Gastroesophageal sphincter (tissue), 4 donors: ENCODE measurements at regions not wholly inside any gene's neighbourhood (a gene's known extent, or its start where the extent isn't known, plus 50 kb on each side); places are given as distances from the start of the nearest gene placed in this dataset.
"Not testable (repeated sequence)": the region's sequence is repeated elsewhere in the genome, so short reads cannot be mapped to it uniquely, and the experiment has no call there.

Experiments used
- ATAC-seq: fragments of 150-250 bp; one replicate; pipeline ENCODE4 v1.9.1; 2016; ENCODE audit warnings: mild to moderate bottlenecking, moderate library complexity
- H3K27ac ChIP-seq, 4 donors: fragments of 200-600 bp; sonication (generic) in 3 of 4; 1 replicate in 3 of 4; 2 replicates in 1 of 4; pipeline ENCODE4 v1.5.1; 2016 to 2019
- H3K27me3 ChIP-seq: fragments of 200-600 bp; sonication (generic); one replicate; pipeline ENCODE4 v1.5.1; 2019
- H3K36me3 ChIP-seq, 2 donors: fragments of 200-600 bp; sonication (generic); one replicate each; pipeline ENCODE4 v1.5.1; 2019; ENCODE audit warnings: control low read depth in 1 of 2
- H3K4me1 ChIP-seq, 3 donors: fragments of 200-600 bp; sonication (generic); 1 replicate in 2 of 3; 2 replicates in 1 of 3; pipeline ENCODE4 v1.5.1; 2016 to 2019; ENCODE audit warnings: control low read depth in 2 of 3
- H3K4me3 ChIP-seq, 2 donors: fragments of 200-600 bp; sonication (generic); one replicate each; pipeline ENCODE4 v1.5.1; 2019; ENCODE audit warnings: mild to moderate bottlenecking in 1 of 2, moderate library complexity in 1 of 2
- H3K9me3 ChIP-seq, 3 donors: fragments of 200-600 bp; sonication (generic); one replicate each; pipeline ENCODE4 v1.5.1; 2017 to 2019; ENCODE audit warnings: control low read depth in 2 of 3
- CTCF ChIP-seq, 4 experiments: fragments of 200-600 bp in 2 of 4; fragments of 450-650 bp in 2 of 4; sonication (generic) in 1 of 4; IDR thresholded peaks; one replicate each; pipeline ENCODE4 v1.5.1; 2017 to 2019; ENCODE audit warnings: antibody characterized with exemption in 4 of 4, mild to moderate bottlenecking in 2 of 4, moderate library complexity in 2 of 4
- EP300 ChIP-seq: sonication (generic); formaldehyde crosslinking; IDR thresholded peaks from one replicate; pipeline ENCODE4 v1.6.1; 2017; ENCODE audit warnings: antibody characterized with exemption, mild to moderate bottlenecking
- POLR2A ChIP-seq, 2 donors: fragments of 450-650 bp; IDR thresholded peaks; one replicate each; pipeline ENCODE4 v1.6.1; 2017; ENCODE audit warnings: antibody characterized with exemption in 2 of 2, mild to moderate bottlenecking in 2 of 2, moderate library complexity in 1 of 2
- POLR2AphosphoS5 ChIP-seq: sonication (generic); formaldehyde crosslinking; IDR thresholded peaks from one replicate; pipeline ENCODE4 v1.6.1; 2017; ENCODE audit warnings: antibody characterized with exemption
- WGBS, 2 donors: methylation state at CpG; one replicate each; pipeline ENCODE4 v1.1.5; 2018; ENCODE audit warnings: low coverage in 1 of 2; 5-methylcytosine and 5-hydroxymethylcytosine counted together
- small RNA-seq, 4 donors: library from RNA; depleted of rRNA; stranded (forward); fragments of <200 nt; gene quantifications; one replicate each; pipeline ENCODE3, GENCODE V24; 2016

DNA sequence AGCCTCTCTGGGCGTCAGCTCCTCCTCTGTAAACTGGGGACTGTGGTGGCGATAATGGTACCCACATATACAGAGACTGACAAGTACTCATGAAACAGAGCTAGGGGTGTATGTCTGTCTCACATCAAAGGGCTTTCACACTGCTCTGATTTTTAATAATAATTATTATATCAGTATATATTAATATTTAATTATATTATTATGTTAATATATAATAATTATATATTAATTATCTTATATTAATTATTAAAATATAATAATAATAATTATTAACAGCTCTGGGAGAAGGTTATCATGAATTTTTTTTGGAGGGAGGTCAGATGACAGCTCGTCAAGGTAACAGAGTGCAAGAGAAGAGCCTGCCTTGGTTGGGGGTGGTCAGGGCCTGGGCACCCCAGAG, 173.6 kb downstream of the NRN1 start:
- H3K4me3 ChIP-seq, result no peak overlapping the region
- peaks cover 0 to 8% (median 0%) of the 10 kb centered on the region in 3 donors for H3K4me1 ChIP-seq
- WGBS, 2 donors, result 80 to 87% methylated on average over 2 to 3 of the region's 3 CpGs
- no peaks in the 10 kb centered on the region for H3K9me3 ChIP-seq
- no peaks in the 10 kb centered on the region for H3K36me3 ChIP-seq
- H3K27me3 ChIP-seq, result no peaks in the 10 kb centered on the region
- no peak for ATAC-seq
- no peak overlapping the region for H3K27ac ChIP-seq
- no peak for TF ChIP-seq EP300

GRCh38 chr6:5832668-5833067, 174.1 kb downstream of the NRN1 start:
- 88 to 90% methylated on average over 2 of the region's 3 CpGs for WGBS, 2 donors
- H3K27me3 ChIP-seq, result no peaks in the 10 kb centered on the region
- no peak overlapping the region for H3K4me3 ChIP-seq
- H3K9me3 ChIP-seq, result no peaks in the 10 kb centered on the region
- H3K4me1 ChIP-seq, result peaks cover 0 to 8% (median 0%) of the 10 kb centered on the region in 3 donors
- H3K27ac ChIP-seq, result no peak overlapping the region
- no peak for ATAC-seq
- TF ChIP-seq POLR2A (IDR thresholded peaks at IDR 0.05) (no peak), POLR2AphosphoS5 (no peak), EP300 (no peak), CTCF (IDR thresholded peaks at IDR 0.05) (no peak)
- H3K36me3 ChIP-seq, result no peaks in the 10 kb centered on the region

GRCh38 chr6:5831219-5831862, 175.4 kb downstream of the NRN1 start:
- no CpG with 5 or more reads among the region's 8 CpGs for WGBS, 2 donors
- not testable (repeated sequence) for H3K27me3 ChIP-seq, H3K4me3 ChIP-seq, H3K9me3 ChIP-seq, H3K27ac ChIP-seq, H3K36me3 ChIP-seq, H3K4me1 ChIP-seq
- peak; percentile 41 for ATAC-seq

DNA sequence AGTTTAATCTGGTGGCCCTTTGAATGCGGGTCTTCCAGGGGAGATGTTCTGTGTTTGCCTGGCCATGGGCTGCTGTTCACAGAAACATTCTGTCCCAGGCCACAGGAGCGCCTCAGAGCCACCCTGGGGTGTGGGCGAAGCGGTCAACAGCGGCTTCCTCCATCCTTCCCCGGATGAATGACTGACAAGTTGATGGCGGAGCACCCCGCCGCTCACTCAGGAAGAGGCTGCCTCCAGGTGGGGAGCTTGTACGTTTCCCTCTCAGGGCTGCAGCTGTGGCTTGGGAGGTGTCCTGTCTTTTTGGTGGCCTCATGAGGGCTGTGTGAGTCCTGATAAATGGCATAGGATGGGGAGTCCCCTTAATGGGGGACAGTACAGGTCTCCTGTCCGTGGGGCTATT, 178.4 kb downstream of the NRN1 start:
- peaks cover 0 to 8% (median 0%) of the 10 kb centered on the region in 3 donors for H3K4me1 ChIP-seq
- no peak for ATAC-seq
- no peak overlapping the region for H3K27ac ChIP-seq
- no peaks in the 10 kb centered on the region for H3K27me3 ChIP-seq
- no peaks in the 10 kb centered on the region for H3K36me3 ChIP-seq
- H3K4me3 ChIP-seq, result no peak overlapping the region
- no peak for TF ChIP-seq CTCF (IDR thresholded peaks at IDR 0.05)
- no peak for TF ChIP-seq POLR2AphosphoS5
- TF ChIP-seq EP300, result no peak
- no peak for TF ChIP-seq POLR2A (IDR thresholded peaks at IDR 0.05)
- no CpG with 5 or more reads among the region's 11 CpGs for WGBS, 2 donors
- H3K9me3 ChIP-seq, result no peaks in the 10 kb centered on the region

- no peak overlapping the region for H3K4me3 ChIP-seq
- H3K27ac ChIP-seq, result no peak overlapping the region
- WGBS, 2 donors, result 37 to 41% methylated on average over 12 to 13 of the region's 14 CpGs
- no peaks in the 10 kb centered on the region for H3K9me3 ChIP-seq
- no peaks in the 10 kb centered on the region for H3K27me3 ChIP-seq
- no peak for ATAC-seq
- TF ChIP-seq EP300 (no peak), POLR2A (IDR thresholded peaks at IDR 0.05) (no peak), POLR2AphosphoS5 (no peak)
- peaks cover 0 to 8% (median 0%) of the 10 kb centered on the region in 3 donors for H3K4me1 ChIP-seq
- H3K36me3 ChIP-seq, result no peaks in the 10 kb centered on the region
These were observed 179.4 kb downstream of the NRN1 start for GRCh38 chr6:5827056-5827904.

DNA sequence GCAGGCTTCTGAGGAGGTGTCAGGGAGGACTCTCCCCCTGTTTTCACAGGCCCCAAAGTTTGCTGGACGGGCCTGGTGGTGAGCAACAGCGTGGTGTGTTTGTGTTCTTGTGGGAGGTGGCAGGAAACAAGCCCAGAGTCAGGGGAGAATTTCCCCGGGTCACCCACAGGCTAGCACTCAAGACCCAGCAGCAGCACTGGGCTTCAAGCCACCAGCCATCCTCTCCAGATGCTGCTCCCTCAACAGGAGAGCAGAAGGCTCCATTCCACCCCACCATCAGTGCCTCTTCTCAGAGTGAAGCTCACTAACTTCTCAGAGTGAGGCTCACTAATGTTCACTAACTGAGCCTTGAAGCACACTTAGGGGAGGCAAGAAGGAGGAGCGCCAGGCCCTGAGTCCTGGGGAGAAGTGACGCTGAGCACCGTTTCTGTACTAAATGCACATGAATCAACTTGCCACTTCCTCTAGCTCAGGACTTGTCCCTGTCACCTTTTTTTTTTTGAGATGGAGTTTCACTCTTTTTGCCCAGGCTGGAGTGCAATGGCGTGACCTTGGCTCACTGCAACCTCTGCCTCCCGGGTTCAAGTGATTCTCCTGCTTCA, 182.2 kb downstream of the NRN1 start:
- WGBS, 2 donors, result 84% methylated on average over 5 of the region's 8 CpGs; no CpG with 5 or more reads in 1 of the 2 donors
- H3K4me3 ChIP-seq, H3K36me3 ChIP-seq, H3K27ac ChIP-seq, H3K9me3 ChIP-seq, H3K27me3 ChIP-seq, ATAC-seq, H3K4me1 ChIP-seq: not testable (repeated sequence)

Small RNAs in the stretch of these regions (small RNA-seq; reads per million reads assigned to genes)
- 0 reads per million in 4 donors for gene RN7SL221P
